CD4-positive, CD25-positive, alpha-beta regulatory T cell (primary cell): ENCODE measurements at regions not wholly inside any gene's neighbourhood (a gene's known extent, or its start where the extent isn't known, plus 50 kb on each side); places are given as distances from the start of the nearest gene placed in this dataset.

Source experiments
- ATAC-seq, 2 donors: fragments of 150-1000 bp; cut with Tn5 transposase; one replicate each; pipeline ENCODE4 v1.10.0; 2021; ENCODE audit warnings: low read depth in 2 of 2, moderate number of reproducible peaks in 2 of 2, moderate library complexity in 1 of 2
- DNase-seq, 3 donors: peaks; one replicate each; pipeline versions ENCODE4 v3.0.0 to v3.0.0-alpha.2; 2012 to 2022; ENCODE audit warnings: mixed read lengths in 1 of 3
- H3K27ac ChIP-seq: one replicate; pipeline ENCODE4 v1.7.0; 2013; ENCODE audit warnings: mild to moderate bottlenecking, low read length; ENCODE audit not compliant: insufficient read depth, poor library complexity, severe bottlenecking
- H3K27me3 ChIP-seq: one replicate; pipeline ENCODE4 v1.7.0; 2013; ENCODE audit warnings: low read length; ENCODE audit not compliant: control insufficient read depth, insufficient read depth
- H3K36me3 ChIP-seq: one replicate; pipeline ENCODE4 v1.7.0; 2013; ENCODE audit warnings: mild to moderate bottlenecking, low read length, moderate library complexity; ENCODE audit not compliant: control insufficient read depth, insufficient read depth
- H3K4me1 ChIP-seq: 2 replicates; pipeline ENCODE4 v1.7.0; 2013; ENCODE audit warnings: mild to moderate bottlenecking, low read length; ENCODE audit not compliant: insufficient read depth, control insufficient read depth, poor library complexity, severe bottlenecking
- H3K4me3 ChIP-seq: one replicate; pipeline ENCODE4 v1.7.0; 2013; ENCODE audit warnings: low read depth, mild to moderate bottlenecking, low read length, moderate library complexity
- H3K9me3 ChIP-seq, 2 experiments: 1 replicate in 1 of 2; 2 replicates in 1 of 2; pipeline ENCODE4 v1.7.0; 2013; ENCODE audit warnings: low read length in 2 of 2, mild to moderate bottlenecking in 1 of 2, moderate library complexity in 1 of 2; ENCODE audit not compliant: control insufficient read depth in 2 of 2
- H3K27ac Mint-ChIP-seq, 3 donors: one replicate each; pipeline ENCODE4 v1.8.0; 2020 to 2022; ENCODE audit warnings: mild to moderate bottlenecking in 3 of 3, mixed read lengths in 3 of 3, moderate library complexity in 2 of 3
- H3K27me3 Mint-ChIP-seq: one replicate; pipeline ENCODE4 v1.8.0; 2022; ENCODE audit warnings: mild to moderate bottlenecking, mixed read lengths
- H3K36me3 Mint-ChIP-seq: one replicate; pipeline ENCODE4 v1.8.0; 2020; ENCODE audit warnings: mixed read lengths
- H3K4me1 Mint-ChIP-seq, 4 donors: one replicate each; pipeline ENCODE4 v1.8.0; 2020 to 2022; ENCODE audit warnings: mixed read lengths in 4 of 4, mild to moderate bottlenecking in 1 of 4
- H3K4me3 Mint-ChIP-seq, 4 donors: one replicate each; pipeline ENCODE4 v1.8.0; 2020 to 2022; ENCODE audit warnings: mild to moderate bottlenecking in 4 of 4, mixed read lengths in 4 of 4, moderate library complexity in 3 of 4
- H3K9me3 Mint-ChIP-seq, 7 donors: one replicate each; pipeline ENCODE4 v1.8.0; 2020 to 2022; ENCODE audit warnings: mixed read lengths in 7 of 7, mild to moderate bottlenecking in 3 of 7, moderate library complexity in 2 of 7

DNA sequence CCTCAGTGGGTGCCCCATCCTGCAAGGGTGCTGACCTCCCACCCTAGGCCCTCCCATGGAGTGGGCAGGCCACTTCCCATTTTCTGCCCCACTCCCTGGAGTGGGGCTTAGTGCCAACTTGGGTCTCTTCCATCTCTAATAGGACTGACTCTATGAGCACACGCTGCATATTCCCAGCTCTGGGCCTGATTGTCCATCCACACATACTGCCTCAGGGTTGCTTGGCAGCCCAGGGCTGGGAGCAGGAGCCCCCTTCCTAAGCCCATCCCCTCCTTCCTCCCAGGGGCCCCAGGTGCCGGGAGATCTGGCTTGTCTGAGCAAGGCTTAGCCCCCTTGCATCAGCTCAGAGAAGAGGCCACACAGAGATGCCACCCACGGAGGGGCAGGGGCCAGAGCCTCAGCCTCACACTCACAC lies 55.1 kb downstream of the PJA1 start:
- Mint-ChIP-seq H3K27ac (no peak overlapping the region), H3K27me3 (no peaks in the 10 kb centered on the region), H3K4me1 (no peaks in the 10 kb centered on the region), H3K36me3 (no peaks in the 10 kb centered on the region), H3K9me3 (no peaks in the 10 kb centered on the region), H3K4me3 (no peak overlapping the region)
- no peaks in the 10 kb centered on the region for H3K4me1 ChIP-seq
- ATAC-seq (no peak), DNase-seq (no peak)
- no peaks in the 10 kb centered on the region for H3K27me3 ChIP-seq
- H3K27ac ChIP-seq: no peak overlapping the region
- H3K4me3 ChIP-seq: no peak overlapping the region
- no peaks in the 10 kb centered on the region for H3K36me3 ChIP-seq
- H3K9me3 ChIP-seq: no peaks in the 10 kb centered on the region

DNA sequence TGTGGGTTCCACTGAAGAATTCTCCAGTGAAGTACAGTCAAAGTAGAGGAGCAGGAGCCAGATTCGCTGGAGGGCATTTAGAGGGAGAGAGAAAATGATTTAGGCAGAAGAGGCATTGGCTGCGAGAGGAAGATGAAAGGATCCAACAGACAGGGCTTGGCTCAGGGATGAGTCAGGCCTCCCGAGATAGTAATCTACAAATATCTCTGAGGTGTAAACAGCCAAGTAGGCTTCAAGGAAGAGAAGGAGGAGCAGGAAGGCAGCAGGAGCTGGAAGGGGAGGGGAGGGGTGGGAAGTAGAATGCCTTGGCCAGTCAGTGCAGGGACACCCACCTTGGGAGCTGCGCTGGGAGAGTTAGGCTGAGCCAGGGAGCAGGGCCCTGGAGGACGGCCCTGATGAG lies 55.5 kb downstream of the PJA1 start:
- H3K4me1 Mint-ChIP-seq: no peaks in the 10 kb centered on the region
- H3K4me3 Mint-ChIP-seq: no peak overlapping the region
- H3K27ac Mint-ChIP-seq: no peak overlapping the region
- no peaks in the 10 kb centered on the region for H3K9me3 ChIP-seq
- DNase-seq: no peak
- no peaks in the 10 kb centered on the region for H3K27me3 ChIP-seq
- H3K27me3 Mint-ChIP-seq: no peaks in the 10 kb centered on the region
- H3K9me3 Mint-ChIP-seq: no peaks in the 10 kb centered on the region
- H3K4me1 ChIP-seq: no peaks in the 10 kb centered on the region
- H3K36me3 ChIP-seq: no peaks in the 10 kb centered on the region
- no peaks in the 10 kb centered on the region for H3K36me3 Mint-ChIP-seq
- no peak for ATAC-seq
- H3K4me3 ChIP-seq: no peak overlapping the region
- no peak overlapping the region for H3K27ac ChIP-seq

DNA sequence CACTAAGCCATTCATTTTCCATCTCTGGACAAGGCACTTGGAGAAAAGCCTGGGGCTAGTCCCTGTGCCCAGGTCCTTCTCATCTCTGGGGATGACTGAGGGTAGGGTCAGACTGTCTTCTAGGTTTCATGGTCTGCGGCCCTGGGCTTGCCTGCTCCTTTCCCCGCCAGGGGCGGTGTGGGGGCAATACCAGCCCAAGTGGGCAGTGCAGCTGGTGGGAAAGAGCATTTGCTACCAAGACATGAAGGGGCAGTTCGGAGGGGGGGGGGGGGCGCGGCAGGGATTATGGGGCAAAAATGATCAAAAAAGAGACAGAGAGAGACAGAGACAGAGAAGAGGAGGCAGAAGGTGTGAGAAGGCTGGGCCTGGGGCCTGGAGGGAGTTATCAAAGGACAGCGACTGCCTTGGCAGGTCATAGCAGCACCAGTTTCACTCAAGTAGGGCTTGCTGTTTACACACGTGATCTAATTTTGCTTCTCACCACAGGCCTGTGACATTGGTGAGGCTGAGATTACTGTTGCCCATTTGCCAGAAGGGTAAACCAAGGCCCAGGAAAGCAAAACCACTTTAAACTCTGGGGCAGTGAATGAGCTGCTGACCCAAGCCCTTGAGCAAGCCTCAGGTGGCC lies 56.1 kb downstream of the PJA1 start:
- Mint-ChIP-seq H3K4me1 (no peaks in the 10 kb centered on the region), H3K36me3 (no peaks in the 10 kb centered on the region)

DNA sequence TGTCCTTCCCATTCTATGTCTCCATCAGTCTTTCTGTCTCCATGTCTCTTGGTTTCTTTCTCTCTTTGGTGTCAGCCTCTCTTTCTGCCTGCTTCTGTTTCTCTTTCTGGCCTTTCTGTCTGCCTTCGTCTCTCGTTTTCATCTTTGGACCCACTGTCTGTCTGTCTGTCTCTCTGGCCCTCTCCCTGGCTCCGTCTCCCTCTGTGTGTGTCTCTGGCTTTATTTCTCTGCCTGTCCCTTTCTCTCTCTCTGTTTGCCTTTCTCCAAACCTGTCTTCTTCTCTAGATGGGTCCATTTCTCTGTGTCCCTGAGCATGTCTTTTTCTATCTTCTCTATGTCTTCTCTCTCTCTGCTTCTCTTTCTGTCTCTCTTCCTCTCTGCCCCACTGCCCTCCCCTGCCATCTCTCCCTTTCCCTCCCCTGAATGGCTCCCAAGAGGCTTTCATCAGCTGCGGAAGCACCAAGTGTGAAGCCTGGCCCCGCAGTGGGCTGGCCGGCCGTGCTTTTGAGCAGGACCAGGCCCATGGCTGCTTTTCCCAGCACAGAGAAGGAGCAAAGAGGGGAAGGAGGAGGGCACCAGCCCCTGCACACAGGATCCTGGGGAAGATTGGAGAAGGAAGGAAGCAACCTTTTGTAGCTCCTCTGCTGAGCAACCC lies 57.4 kb downstream of the PJA1 start:
- ATAC-seq (no peak), DNase-seq (no peak)
- peaks cover 0 to 3% (median 0%) of the 10 kb centered on the region in 7 donors for H3K9me3 Mint-ChIP-seq
- H3K27ac Mint-ChIP-seq: peak overlapping the region in 1 of 3 donors; percentile 97
- no peak overlapping the region for H3K4me3 ChIP-seq
- no peaks in the 10 kb centered on the region for H3K36me3 ChIP-seq
- no peaks in the 10 kb centered on the region for H3K4me1 ChIP-seq
- H3K27me3 ChIP-seq: no peaks in the 10 kb centered on the region
- H3K9me3 ChIP-seq: no peaks in the 10 kb centered on the region
- H3K27me3 Mint-ChIP-seq: no peaks in the 10 kb centered on the region
- no peaks in the 10 kb centered on the region for H3K36me3 Mint-ChIP-seq
- H3K4me3 Mint-ChIP-seq: no peak overlapping the region
- no peak overlapping the region for H3K27ac ChIP-seq
- no peaks in the 10 kb centered on the region for H3K4me1 Mint-ChIP-seq

More for the DNA sequence above, 56.1 kb downstream of the PJA1 start:
- ATAC-seq (no peak), DNase-seq (no peak)
- Mint-ChIP-seq H3K27me3 (no peaks in the 10 kb centered on the region), H3K9me3 (no peaks in the 10 kb centered on the region), H3K4me3 (no peak overlapping the region), H3K27ac (no peak overlapping the region)
- Histone ChIP-seq H3K36me3 (no peaks in the 10 kb centered on the region), H3K4me1 (no peaks in the 10 kb centered on the region), H3K4me3 (no peak overlapping the region), H3K27me3 (no peaks in the 10 kb centered on the region), H3K9me3 (no peaks in the 10 kb centered on the region), H3K27ac (no peak overlapping the region)

DNA sequence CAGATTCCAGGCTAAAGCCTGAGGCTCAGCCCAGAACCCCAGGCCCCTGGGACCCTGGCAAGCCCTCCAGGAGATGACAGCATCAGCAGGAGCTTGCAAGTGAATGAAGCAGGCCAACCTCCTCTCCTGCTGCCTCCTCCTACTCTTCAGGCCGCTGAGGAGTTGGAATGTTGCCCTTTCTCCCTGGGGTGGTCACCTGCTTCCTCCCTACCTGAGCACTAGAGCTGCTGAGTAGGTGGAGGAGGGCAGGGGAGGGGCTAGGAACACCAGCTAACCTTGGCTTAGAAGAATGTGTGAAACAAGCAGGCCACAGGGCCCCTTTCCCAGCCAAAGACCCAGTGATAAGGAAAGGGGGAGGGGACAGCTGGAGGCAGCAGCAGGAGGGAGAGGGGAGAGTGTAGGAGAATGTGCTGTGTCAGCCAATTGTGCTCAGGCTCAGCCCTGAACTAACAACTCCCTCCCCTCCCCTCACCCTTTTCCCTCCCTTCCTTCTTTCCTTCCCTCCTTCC lies 58.0 kb downstream of the PJA1 start:
- no peaks in the 10 kb centered on the region for H3K27me3 Mint-ChIP-seq
- H3K36me3 Mint-ChIP-seq: no peaks in the 10 kb centered on the region
- H3K4me1 ChIP-seq: no peaks in the 10 kb centered on the region
- H3K27me3 ChIP-seq: no peaks in the 10 kb centered on the region
- H3K27ac ChIP-seq: no peak overlapping the region
- no peak overlapping the region for H3K4me3 Mint-ChIP-seq
- H3K27ac Mint-ChIP-seq: peak overlapping the region in 1 of 3 donors; percentile 97
- H3K9me3 Mint-ChIP-seq: peaks cover 0 to 3% (median 0%) of the 10 kb centered on the region in 7 donors
- H3K4me1 Mint-ChIP-seq: no peaks in the 10 kb centered on the region
- no peaks in the 10 kb centered on the region for H3K9me3 ChIP-seq
- no peak overlapping the region for H3K4me3 ChIP-seq
- H3K36me3 ChIP-seq: no peaks in the 10 kb centered on the region
- ATAC-seq: no peak
- DNase-seq: no peak

DNA sequence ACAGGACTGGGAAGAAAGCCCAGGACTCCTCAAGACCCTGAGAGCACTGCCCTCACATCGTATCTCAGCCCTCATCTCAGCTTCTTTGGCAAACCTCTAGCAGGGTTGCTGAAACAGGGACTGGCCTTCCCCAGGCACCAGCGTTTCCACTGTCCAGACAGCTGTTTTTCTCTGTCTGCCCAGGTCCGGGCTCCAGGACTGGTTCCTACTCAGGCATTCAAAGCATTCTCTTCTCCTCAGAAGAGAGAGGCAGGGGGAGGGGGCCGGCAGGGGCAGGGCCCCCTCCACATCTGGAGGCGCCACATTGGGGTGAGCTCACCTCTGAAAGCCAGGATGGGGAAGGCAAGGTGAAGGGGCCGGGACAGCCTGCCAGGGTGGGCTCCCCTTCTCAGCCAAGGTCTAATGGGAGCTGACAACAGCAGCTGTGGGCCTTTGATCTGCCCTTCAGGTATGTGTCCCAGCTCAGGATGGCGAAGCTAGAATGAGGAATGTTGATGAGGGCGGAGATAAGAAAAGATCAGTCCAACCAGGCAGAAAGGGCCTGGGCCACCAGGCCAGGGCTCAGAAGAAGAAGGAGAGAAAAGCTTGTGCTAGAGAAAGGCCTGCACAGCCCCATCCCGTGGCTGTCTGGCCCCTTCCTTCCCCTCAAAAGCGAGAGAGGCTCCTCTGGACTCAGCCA lies 60.4 kb downstream of the PJA1 start:
- Histone ChIP-seq H3K9me3 (no peaks in the 10 kb centered on the region), H3K27ac (no peak overlapping the region), H3K4me3 (no peak overlapping the region), H3K27me3 (no peaks in the 10 kb centered on the region), H3K4me1 (no peaks in the 10 kb centered on the region), H3K36me3 (no peaks in the 10 kb centered on the region)
- no peak overlapping the region for H3K4me3 Mint-ChIP-seq
- no peaks in the 10 kb centered on the region for H3K4me1 Mint-ChIP-seq
- peaks cover 0 to 3% (median 0%) of the 10 kb centered on the region in 7 donors for H3K9me3 Mint-ChIP-seq
- H3K27me3 Mint-ChIP-seq: no peaks in the 10 kb centered on the region
- no peaks in the 10 kb centered on the region for H3K36me3 Mint-ChIP-seq
- DNase-seq: no peak
- H3K27ac Mint-ChIP-seq: no peak overlapping the region
- ATAC-seq: no peak

DNA sequence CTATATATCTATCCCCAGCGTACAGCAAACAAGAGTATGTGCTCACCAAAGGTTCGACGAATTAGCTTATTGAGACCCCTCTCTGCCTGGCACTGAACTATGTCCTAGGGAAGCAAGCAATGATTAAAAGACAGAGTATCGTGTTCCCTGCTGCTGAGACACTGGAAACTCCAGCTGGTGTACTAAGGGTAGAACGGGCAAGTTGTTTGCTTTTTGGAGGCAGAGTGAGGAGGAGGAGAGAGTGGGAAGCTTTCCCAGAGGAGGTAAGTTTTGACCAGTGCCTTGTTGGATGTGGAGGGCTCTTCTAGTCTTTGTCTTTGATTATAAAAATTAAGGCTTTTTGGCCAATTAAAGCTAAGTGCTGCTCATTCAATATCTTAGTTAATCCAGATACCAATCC lies 61.7 kb downstream of the PJA1 start:
- no peak overlapping the region for H3K27ac Mint-ChIP-seq
- no peak overlapping the region for H3K4me3 Mint-ChIP-seq
- H3K27me3 Mint-ChIP-seq: no peaks in the 10 kb centered on the region
- Histone ChIP-seq H3K27me3 (no peaks in the 10 kb centered on the region), H3K36me3 (no peaks in the 10 kb centered on the region), H3K4me1 (no peaks in the 10 kb centered on the region), H3K9me3 (no peaks in the 10 kb centered on the region), H3K4me3 (no peak overlapping the region), H3K27ac (no peak overlapping the region)
- ATAC-seq (no peak), DNase-seq (no peak)
- H3K36me3 Mint-ChIP-seq: no peaks in the 10 kb centered on the region
- peaks cover 0 to 3% (median 0%) of the 10 kb centered on the region in 7 donors for H3K9me3 Mint-ChIP-seq
- H3K4me1 Mint-ChIP-seq: no peaks in the 10 kb centered on the region
